ENCODE measurements at regions not wholly inside any gene's neighbourhood (a gene's known extent, or its start where the extent isn't known, plus 50 kb on each side); places are given as distances from the start of the nearest gene placed in this dataset.
"Not testable (repeated sequence)": the region's sequence is repeated elsewhere in the genome, so short reads cannot be mapped to it uniquely, and the experiment has no call there.

GRCh38 chr7:113582471-113582870 lies 336.3 kb downstream of the PPP1R3A start:
- DNase-seq, result no peak

- not testable (repeated sequence) for DNase-seq
Observed at GRCh38 chr7:113563257-113563656, 355.6 kb downstream of the PPP1R3A start.

- DNase-seq, result no peak
Observed at GRCh38 chr7:113562801-113563200, 356.0 kb downstream of the PPP1R3A start.

GRCh38 chr7:113562242-113562641 lies 356.6 kb downstream of the PPP1R3A start:
- DNase-seq, result no peak

GRCh38 chr7:113561446-113561845 lies 357.4 kb downstream of the PPP1R3A start:
- no peak for DNase-seq

GRCh38 chr7:113550966-113551365 lies 367.8 kb downstream of the PPP1R3A start:
- DNase-seq, result no peak

GRCh38 chr7:113548561-113548960 lies 370.2 kb downstream of the PPP1R3A start:
- DNase-seq, result no peak

GRCh38 chr7:113548137-113548536 lies 370.7 kb downstream of the PPP1R3A start:
- DNase-seq, result no peak

GRCh38 chr7:113521468-113521867 lies 397.3 kb downstream of the PPP1R3A start:
- no peak for DNase-seq

GRCh38 chr7:113519472-113519871 lies 399.3 kb downstream of the PPP1R3A start:
- no peak for DNase-seq

- DNase-seq, result no peak
Observed at GRCh38 chr7:113504691-113505090, 386.3 kb upstream of the SMIM30 start.

- no peak for DNase-seq
Observed at GRCh38 chr7:113504142-113504541, 385.8 kb upstream of the SMIM30 start.

GRCh38 chr7:113496586-113496985 lies 378.2 kb upstream of the SMIM30 start:
- not testable (repeated sequence) for DNase-seq

- not testable (repeated sequence) for DNase-seq
Observed at GRCh38 chr7:113494797-113495566, 376.6 kb upstream of the SMIM30 start.

GRCh38 chr7:113491305-113491704 lies 373.0 kb upstream of the SMIM30 start:
- no peak for DNase-seq

GRCh38 chr7:113487925-113488731 lies 369.8 kb upstream of the SMIM30 start:
- DNase-seq, result no peak

GRCh38 chr7:113486548-113486947 lies 368.2 kb upstream of the SMIM30 start:
- DNase-seq, result no peak

- DNase-seq, result no peak
Observed at GRCh38 chr7:113483657-113484056, 365.3 kb upstream of the SMIM30 start.

- DNase-seq, result no peak
Observed at GRCh38 chr7:113480537-113480936, 362.2 kb upstream of the SMIM30 start.

- no peak for DNase-seq
Observed at GRCh38 chr7:113464096-113464855, 345.9 kb upstream of the SMIM30 start.

- no peak for DNase-seq
Observed at GRCh38 chr7:113460067-113460466, 341.7 kb upstream of the SMIM30 start.

GRCh38 chr7:113456533-113456932 lies 338.2 kb upstream of the SMIM30 start:
- no peak for DNase-seq

GRCh38 chr7:113454597-113455169 lies 336.3 kb upstream of the SMIM30 start:
- no peak for DNase-seq
